ENCODE measurements at regions not wholly inside any gene's neighbourhood (a gene's known extent, or its start where the extent isn't known, plus 50 kb on each side); places are given as distances from the start of the nearest gene placed in this dataset.

DNA sequence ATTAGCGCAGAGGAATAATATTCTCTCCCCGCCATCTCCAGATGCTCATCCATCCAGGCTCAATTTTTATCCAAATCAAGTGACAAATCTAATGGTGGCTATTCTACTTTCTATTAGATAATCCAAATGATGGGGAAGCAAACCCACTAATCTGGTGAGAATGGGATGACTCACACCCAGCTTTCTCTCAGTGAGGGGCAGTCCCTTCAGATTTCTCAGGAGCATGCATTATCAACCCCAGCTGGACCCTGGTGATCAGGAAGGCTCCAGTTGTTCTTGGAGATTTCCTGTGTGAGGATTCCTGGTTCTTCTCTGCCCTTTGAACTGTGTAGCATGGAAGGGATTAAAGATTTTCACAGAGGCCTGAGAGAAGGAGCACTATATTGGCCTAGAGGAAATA lies 358.0 kb downstream of the WDR72 start:
- DNase-seq (ENCODE audit: low read depth in 4 of 4, low spot score in 3 of 4), result no peak

DNA sequence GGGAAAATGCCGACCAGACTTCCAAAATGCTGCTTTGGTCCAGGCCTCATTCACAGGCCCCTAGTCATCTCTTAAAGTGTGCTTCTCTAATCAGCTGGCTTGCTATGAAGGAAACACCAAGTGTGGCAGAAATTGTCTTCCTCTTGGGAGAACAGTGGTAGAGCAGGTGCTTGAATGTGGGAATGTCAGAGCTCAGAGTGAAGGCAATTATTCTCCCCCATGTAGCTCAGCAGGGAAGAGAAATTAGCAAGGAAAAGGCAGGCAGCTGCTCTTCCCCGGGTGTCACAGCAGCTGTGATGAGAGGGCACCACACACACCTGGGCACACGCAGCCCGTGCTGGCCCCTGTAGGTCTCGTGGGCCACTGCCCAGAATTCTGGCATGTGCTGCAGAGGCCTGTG lies 358.5 kb downstream of the WDR72 start:
- DNase-seq (ENCODE audit: low read depth in 4 of 4, low spot score in 3 of 4), result no peak

DNA sequence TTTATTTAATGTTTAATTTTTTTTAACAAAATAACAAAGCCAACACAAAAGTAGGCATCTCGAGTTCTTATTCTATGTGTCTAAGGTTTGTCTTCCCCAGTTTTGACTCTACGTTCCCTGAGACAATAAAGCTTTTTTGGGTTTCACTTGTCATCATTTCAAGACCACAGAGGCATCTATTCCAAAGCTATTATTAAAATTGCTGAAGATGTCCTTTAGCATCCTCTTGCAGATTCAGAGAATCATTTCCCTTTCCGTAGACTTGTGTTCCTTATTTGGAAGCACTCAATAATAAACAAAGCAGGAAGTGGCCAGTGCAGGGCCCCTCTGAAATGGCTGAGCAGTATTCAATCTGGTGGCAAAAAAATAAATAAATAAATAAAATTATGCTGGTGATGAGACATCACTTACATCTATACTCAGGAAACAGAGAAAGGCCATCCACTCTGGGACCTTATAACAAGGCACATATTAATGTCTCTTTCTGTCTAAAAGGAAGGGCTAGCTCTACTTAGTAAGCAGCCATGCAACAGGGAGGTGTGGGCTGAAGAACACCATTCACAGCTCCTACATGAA lies 362.3 kb downstream of the WDR72 start:
- DNase-seq (ENCODE audit: low read depth in 4 of 4, low spot score in 3 of 4), result no peak

DNA sequence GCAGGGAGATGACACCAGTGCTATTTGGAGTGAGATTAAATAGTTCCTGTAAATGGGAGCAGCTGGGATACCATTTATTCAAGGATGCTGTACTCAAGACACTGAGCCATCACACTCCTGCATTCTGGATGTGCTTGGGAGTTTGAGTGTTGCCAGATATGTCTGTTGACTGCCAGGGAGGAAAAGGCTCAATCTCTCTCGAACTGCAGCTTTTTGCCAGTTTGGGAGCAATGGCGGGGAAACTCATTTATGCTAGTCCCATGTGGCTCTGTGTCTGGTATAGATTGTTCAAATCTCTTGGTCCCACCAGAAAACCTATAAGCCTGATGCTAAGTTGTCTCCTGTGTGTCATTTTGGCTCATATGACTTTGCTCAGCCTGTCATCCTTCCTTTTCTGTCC lies 363.6 kb downstream of the WDR72 start:
- DNase-seq (ENCODE audit: low read depth in 4 of 4, low spot score in 3 of 4), result no peak

DNA sequence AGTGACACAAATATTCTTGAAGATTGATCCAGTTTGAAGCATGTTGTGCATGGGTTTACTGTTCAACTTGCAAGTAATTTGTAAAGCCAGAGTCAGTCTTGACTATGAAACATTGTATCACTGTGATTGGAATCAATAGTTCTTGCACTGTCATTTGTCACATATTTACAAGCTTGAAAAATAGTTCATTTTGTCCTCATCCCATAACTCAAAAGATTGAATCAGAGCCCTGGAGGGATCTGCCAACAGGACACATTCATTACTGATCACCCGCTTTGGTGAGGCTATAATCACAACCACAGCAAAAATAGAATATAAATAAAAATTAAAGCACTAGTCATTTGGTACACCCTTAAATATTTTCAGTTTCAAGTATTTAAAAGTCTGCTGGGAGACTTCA lies 368.9 kb downstream of the WDR72 start:
- no peak for DNase-seq (ENCODE audit: low read depth in 4 of 4, low spot score in 3 of 4)

DNA sequence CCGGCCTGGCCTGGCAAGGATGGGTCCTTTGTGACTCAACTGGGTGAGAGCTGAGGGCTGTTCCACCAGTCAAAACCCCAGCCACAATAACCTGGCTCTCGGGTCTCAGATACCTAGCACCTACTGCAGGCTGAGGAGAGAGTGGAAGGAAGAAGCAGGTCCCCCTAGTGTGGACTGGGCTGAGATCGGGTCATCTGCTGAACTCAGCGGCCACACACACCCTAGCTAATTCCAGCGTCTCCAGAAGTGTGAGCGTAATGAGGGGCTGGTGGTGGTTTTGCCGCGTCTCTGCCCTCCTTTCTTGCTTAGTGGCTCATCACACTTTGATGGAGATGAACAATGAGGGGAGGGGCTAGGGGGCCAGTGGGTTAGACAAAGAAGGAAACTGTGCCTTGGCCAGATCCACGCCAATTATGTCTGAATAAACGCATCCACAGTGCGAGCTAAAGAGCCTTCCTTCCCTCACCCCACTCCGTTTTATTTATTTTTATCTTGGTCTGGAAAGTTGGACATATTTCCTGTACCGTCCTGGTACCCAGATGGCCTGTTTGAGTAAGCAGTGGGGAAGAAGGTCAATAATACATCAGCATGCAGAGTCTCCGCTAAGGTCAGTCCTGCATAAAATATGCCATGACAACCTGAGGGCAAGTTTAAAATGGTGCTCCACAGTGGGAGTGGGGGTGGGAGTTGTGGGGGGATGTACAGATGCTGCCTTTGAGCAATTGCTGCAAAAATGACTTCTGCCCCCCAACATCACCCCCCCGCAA lies 370.0 kb downstream of the WDR72 start:
- DNase-seq (ENCODE audit: low read depth in 4 of 4, low spot score in 3 of 4), result no peak

DNA sequence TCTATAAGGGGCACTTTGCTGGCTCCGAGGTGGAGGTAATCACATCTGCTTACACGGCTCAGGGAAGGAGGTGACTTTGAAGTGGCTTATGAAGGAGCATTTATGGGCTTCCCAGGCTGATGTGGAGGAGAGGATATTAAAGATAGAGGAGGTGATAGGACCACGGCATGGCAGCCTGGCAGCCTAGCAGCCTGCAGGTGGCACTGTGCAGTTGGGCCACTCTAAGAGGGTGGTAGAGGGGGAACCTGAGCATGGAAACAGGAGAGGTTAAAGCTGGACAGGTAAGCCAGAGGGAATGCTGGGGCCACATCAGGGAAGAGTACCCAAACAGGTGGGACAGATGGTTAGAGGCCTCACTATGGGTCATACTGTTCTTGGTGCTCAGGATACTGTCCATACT lies 375.0 kb downstream of the WDR72 start:
- no peak for DNase-seq (ENCODE audit: low read depth in 4 of 4, low spot score in 3 of 4)

DNA sequence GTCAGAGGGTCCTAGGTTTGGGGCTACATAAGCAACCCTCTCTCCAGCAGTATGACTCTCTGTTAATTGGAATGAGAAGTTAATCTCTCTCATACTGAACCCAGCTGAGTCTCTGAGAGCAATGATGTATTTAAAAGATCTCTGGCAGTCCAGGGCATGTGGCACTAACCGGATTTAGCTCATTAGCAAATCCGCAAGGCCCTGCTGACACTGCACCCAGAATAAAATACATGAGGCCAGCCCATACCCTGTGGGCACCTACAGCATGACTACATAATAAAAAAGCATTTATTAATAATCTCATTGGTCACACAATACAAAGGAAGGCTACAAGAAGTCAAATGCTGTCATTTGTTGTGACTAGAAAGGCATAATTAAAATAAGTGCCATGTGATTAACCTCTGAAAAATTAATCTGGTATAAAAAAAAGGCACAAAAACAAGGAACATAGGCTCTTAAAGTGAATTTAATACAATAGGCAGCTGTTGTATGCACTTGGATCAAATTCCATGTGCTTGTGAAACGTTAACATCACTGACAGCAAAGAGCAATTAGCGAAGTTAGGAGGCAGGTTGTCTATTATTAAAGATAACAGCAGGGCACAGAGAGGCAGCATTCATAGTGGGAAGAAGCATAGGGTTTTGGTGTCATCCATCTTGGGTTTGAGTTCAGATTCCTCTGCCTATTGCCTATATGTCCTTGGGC lies 381.2 kb downstream of the WDR72 start:
- DNase-seq (ENCODE audit: low read depth in 4 of 4, low spot score in 3 of 4), result no peak

DNA sequence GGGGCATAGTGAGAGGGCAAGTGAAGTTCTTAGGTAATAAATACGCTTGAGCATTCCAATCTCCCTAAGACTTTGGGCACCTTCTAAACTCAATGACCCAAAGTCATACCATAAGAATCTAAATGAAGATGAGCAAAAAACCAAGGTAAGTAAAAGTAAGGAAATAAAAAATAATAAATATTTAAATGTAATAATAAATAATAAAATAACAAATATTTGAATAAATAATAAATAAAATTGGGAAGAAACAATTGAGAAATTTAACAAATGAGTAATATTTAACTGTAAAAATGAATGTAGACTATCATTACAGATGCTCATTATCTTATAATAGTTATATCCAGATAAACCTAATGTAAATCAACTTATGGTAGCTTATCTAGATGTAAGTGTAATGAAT lies 391.7 kb downstream of the WDR72 start:
- no peak for DNase-seq (ENCODE audit: low read depth in 4 of 4, low spot score in 3 of 4)

DNA sequence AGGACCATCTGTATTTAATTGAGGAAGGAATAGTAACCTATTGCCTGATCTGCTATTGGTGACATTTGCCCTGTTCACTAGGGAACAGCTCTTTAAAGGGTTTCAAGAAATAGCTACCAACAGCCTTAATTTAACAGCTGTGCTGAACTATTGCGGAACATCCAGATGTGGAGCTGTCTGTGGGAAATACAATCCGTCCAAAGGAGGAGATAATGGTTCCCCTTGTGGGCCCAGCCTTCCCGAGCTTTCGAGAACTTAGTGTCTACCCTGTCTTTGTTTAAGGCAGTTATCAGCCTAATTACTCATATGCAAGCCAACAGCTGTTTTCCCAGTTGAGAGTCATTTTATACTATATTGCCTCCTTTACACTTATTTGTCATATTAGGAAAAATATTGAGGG lies 398.6 kb downstream of the WDR72 start:
- no peak for DNase-seq (ENCODE audit: low read depth in 4 of 4, low spot score in 3 of 4)

DNA sequence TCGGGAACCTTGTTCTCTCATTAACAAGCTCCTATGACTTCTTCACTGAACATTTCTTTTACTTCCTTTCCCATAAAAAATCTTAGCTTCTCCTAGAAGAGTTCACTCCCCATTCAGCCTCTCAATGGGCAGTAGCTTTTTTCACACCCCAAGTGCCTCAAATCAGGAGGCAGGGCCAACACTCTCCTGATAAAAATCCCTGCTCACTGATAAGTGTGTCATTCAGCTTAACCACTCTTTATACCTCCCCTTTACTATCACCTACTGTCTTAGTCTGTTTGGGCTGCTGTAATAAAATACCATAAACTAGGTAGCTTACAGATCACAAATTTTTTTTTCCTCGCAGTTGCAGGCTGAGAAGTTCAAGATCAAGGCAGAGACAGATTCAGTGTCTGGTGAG lies 400.4 kb downstream of the WDR72 start:
- no peak for DNase-seq (ENCODE audit: low read depth in 4 of 4, low spot score in 3 of 4)

DNA sequence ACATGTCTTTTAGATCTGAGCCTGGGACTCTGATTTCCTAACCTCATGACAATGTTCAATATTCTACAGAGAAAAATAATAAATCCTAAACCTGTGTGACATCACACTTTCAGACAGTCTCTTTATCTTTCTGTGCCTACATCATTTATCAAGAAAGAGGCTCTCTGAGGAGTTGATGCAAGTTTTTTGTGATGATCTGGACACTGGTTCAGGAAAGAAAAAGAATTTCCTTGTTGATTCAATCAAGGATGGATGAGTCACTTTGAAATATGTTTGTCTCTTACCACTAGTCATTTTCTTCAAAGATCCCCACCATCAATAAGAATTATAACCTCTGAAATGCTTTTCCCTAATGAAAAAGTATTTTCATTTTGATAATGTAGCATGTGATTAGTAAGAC lies 404.6 kb downstream of the WDR72 start:
- no peak for DNase-seq (ENCODE audit: low read depth in 4 of 4, low spot score in 3 of 4)

DNA sequence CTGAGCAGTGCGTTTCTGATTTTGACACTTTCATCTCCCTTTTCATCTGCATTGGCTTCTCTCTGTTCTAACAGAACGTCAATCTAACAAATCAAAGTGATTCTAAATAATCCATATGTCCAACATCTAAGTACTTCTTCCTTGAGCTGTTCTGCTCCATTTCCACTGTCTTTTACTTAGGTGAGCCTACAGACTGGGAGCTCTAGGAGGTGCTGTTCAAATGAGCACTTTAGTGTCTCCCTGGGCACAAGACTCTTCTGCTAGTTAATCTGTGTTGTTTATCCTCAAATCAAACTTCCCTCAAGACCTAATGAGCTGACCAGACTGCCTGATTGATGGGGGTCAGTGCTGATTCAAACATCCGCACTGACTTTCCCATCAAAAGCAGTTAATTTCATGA lies 408.1 kb downstream of the WDR72 start:
- DNase-seq (ENCODE audit: low read depth in 4 of 4, low spot score in 3 of 4), result no peak

DNA sequence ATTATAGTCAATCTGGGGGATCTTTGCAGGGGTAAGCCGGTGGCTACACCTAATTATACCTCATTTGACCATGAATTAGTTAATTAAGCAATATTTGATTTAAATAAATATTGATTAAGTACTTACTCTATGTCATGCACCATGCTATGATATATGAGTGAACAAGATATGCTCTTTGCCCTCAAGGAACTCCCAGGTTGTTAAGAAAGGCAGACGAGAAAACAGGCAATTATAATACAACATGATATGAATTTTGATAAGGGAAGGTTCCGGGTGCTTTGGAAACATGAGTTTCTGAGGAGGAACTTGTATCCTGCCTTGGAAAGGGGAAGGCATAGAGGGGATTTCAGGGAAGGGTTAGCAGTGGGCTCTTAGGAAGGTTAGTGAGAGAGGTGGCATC lies 412.9 kb downstream of the WDR72 start:
- DNase-seq (ENCODE audit: low read depth in 4 of 4, low spot score in 3 of 4), result no peak

DNA sequence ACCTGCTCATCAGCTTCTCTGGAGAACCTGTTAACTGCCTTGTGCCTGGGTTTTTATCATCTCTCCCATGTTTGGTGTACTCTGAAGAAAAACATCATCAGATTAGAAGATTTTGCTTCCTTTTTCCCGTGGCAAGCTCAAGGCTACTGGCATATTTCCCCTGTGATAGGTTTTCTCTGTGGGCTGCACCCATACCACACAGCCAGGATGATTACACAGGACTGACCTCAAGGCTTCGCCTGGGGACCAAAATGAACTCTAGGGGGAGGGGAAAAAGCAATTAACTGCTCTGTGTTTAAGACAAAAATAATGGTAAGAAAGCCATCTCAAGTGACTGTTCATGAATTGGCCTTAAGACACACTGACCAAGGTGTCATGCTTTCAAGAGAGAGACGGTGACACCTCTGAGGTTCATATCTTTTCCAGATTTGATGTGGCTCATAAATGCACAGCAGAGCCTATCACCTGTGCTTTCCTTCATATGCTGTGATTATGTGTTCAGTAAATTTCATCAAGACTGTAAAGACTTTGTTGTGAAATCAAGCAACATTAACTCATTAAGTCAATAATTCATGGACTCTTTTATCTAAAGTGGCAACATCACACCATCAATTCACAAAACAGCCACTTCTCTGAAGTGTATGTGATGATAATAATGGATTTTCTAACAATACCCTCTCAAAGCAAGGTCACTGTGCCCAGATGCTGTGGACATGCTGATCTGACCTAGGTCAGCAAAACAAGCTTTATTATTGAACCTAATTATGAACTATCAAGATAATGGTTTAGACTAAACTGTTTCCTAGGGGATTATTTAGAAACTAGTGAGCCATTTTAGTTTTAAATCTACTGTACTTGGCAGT lies 427.9 kb downstream of the WDR72 start:
- DNase-seq (ENCODE audit: low read depth in 4 of 4, low spot score in 3 of 4), result no peak

DNA sequence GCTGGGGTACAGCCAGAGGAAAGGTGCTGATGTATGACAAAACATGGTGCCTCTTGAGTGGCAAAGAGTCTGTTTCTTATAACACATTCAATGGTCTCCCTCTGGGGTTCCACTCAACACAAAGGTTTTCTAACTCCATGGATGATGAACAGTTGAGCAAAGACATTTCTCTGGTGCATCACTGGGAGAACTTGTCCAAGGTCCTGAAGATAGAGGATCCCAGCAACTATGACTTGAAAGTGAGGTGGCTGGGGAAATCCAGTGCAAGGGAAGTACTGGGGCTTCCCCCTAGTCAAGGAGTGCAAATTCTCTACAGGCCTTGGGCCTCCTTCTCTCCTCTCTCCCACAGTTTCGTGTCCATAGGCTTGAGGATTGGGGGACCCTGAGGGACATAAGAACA lies 431.1 kb downstream of the WDR72 start:
- no peak for DNase-seq (ENCODE audit: low read depth in 4 of 4, low spot score in 3 of 4)

DNA sequence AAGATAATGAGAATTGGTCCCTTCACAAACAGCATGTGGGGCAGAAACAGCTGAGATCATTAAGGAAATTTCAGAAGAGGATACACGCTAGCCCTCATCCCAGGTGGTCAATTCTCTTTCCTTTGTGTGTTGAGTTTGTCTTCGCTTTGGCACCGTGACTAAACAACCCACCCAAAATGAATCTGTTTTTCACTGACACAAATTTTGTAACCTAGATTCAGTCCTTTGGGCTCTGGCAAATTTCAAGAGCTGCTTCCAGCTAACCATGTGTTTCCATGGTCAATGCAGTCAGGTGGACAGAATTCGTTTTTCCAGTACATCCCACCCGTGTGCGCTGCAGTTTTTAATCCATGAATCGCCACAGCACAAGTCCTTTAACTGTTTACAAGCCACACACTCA lies 435.4 kb downstream of the WDR72 start:
- no peak for DNase-seq (ENCODE audit: low read depth in 4 of 4, low spot score in 3 of 4)

DNA sequence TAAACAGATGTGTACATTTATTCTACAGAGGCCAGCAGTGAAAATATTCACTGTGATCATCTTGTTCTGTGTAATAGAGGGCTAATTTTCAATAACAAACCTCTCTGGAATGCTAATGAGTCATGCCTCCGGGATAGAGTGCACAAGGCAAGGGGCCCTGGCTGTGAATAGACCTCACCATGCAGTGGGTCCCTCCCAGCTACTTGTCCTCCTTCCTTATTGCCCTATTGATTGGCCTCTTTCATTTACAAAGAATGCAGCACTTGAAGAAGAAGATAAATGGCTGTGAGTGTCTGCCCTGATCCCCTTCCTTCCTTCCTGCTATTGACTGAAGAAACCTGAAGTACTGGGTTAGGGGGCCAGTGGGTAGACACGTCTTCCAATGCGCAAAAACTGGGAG lies 436.3 kb downstream of the WDR72 start:
- no peak for DNase-seq (ENCODE audit: low read depth in 4 of 4, low spot score in 3 of 4)

DNA sequence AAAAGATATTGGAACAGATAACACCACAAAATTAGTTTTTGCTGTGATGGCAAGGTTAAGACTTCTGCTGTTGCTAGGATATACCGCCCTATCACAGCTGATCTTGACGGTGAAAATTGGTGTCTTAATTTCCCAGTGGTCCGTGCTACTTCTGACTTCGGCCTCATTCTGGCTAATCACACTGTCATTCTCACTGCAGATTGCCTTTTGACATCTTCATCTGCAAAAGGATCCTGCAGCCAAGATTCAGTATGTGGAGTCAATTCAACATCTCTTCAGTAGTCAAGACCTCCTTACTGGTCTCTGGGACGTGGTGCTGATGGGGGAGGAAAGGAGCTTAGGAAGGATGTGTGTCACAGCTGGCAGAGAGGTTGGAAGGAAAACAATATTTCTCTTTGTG lies 438.6 kb downstream of the WDR72 start:
- DNase-seq (ENCODE audit: low read depth in 4 of 4, low spot score in 3 of 4), result no peak

DNA sequence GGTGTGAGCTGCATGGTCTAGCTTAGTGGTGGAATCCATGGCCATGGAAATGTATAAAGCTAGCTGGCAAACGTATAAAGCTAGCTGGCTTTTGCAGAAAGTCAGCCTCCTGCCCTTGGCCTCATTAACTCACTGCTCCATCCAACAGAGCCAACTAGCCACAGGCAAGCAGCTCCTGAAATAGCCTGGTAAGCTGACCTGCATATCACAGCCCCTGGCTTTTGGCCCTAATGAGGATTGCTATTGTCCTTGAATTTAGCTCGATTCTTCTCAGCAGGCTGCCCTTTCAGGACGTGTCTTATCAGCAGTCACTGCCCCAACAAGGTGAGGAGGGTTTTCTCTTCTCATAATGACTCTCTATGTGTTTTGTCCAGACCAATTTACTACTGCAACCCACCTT lies 446.8 kb downstream of the WDR72 start:
- DNase-seq (ENCODE audit: low read depth in 4 of 4, low spot score in 3 of 4), result no peak

DNA sequence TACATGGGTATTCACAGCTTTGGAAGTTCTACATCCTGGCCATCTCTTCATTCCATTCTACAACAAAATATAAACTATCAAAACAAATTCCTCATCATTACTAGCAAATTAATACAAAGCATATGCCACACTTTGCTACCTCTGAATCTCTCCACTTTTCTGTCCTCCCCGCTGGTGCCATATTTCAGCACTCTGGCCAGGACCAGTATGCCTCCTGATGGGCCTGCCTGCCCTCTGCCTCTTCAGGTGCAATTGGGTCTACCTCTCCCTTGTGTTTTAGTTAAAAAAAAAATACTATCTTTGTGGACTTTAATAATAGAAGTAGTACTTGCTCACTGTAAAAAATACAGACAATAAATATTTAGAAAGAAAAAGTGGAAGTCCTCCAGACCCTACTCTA lies 448.8 kb downstream of the WDR72 start:
- DNase-seq (ENCODE audit: low read depth in 4 of 4, low spot score in 3 of 4), result no peak

Measured in left renal pelvis (tissue), 4 donors.